HepG2 (cell line): ENCODE measurements at regions not wholly inside any gene's neighbourhood (a gene's known extent, or its start where the extent isn't known, plus 50 kb on each side); places are given as distances from the start of the nearest gene placed in this dataset.
"Not testable (repeated sequence)": the region's sequence is repeated elsewhere in the genome, so short reads cannot be mapped to it uniquely, and the experiment has no call there.

Experiments
- CTCF ChIP-seq: sonication (generic); formaldehyde crosslinking; IDR thresholded peaks from 2 replicates; pipeline ENCODE4 v1.5.0; 2020; ENCODE audit warnings: mild to moderate bottlenecking, missing genetic modification reagents, moderate library complexity
- MYC ChIP-seq: sonication (generic); formaldehyde crosslinking; IDR thresholded peaks from 2 replicates; pipeline ENCODE4 v1.9.0; 2021; ENCODE audit warnings: missing genetic modification reagents, borderline replicate concordance
- TAF1 ChIP-seq: sonication (generic); formaldehyde crosslinking; IDR thresholded peaks from 2 replicates; pipeline ENCODE4 v1.4.0; 2020; ENCODE audit warnings: missing genetic modification reagents

GRCh38 chr3:130155464-130155863 is 73.8 kb downstream of the ALG1L2 start:
- TF ChIP-seq CTCF, TAF1, MYC (CRISPR knock-in tag): not testable (repeated sequence)
